HTR-8/SVneo (cell line): ENCODE measurements at regions not wholly inside any gene's neighbourhood (a gene's known extent, or its start where the extent isn't known, plus 50 kb on each side); places are given as distances from the start of the nearest gene placed in this dataset.

Experiments used
- DNase-seq: peaks from one replicate; pipeline ENCODE4 v3.0.0; 2011; ENCODE audit warnings: low spot score, mixed read lengths; ENCODE audit not compliant: insufficient read length
- FAIRE-seq: peaks from 2 replicates; lab custom pipeline; 2011; peaks lifted over from hg19 to GRCh38; lab: Jason Lieb, UNC

- FAIRE-seq = no peak
These were observed 1781.9 kb upstream of the MIR17HG start for GRCh38 chr13:89565476-89566100.

GRCh38 chr13:89567025-89567424, 1780.5 kb upstream of the MIR17HG start:
- FAIRE-seq (no peak), DNase-seq (no peak)

More at GRCh38 chr13:89565476-89566100, 1781.9 kb upstream of the MIR17HG start:
- no peak for DNase-seq

- FAIRE-seq = no peak
- DNase-seq = no peak
These were observed 1779.2 kb upstream of the MIR17HG start for GRCh38 chr13:89568276-89568675.

DNA sequence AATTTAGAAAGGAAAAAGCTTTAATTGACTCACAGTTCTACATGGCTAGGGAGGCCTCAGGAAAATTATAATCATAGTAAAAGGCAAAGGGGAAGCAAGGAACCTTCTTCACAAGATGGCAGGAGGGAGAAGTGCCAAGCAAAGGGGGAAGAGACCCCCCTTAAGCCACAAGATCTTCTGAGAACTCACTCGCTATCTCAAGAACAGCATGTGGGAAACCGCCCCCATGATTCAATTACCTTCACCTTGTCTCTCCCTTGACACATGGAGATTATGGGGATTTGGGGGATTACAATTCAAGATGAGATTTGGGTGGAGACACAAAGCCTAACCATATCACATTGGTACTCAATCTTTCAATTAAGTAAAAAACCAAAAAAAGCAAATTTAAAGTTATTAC, 1778.7 kb upstream of the MIR17HG start:
- DNase-seq (no peak), FAIRE-seq (no peak)

- DNase-seq (no peak), FAIRE-seq (no peak)
These were observed 1775.8 kb upstream of the MIR17HG start for GRCh38 chr13:89571676-89572075.

DNA sequence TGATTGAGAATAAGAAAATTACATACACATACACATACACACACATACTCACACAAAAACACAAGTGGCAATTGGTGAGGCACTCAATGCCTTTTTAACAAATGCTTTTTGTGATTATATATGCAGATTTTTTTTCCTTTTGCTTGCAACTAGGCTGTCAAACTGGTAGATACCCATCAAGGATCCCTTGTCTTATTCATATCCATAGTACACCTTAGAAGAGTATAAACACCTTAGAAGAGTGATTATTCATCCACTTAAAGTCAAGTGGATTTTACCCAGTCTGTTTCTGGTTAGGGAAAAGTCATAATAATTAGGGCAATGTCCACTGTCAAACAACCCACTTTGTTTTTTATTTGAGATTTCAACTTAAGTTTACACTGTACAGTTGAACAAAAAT, 1773.4 kb upstream of the MIR17HG start:
- FAIRE-seq (no peak), DNase-seq (no peak)

- FAIRE-seq = no peak
- DNase-seq = no peak
These were observed 1770.2 kb upstream of the MIR17HG start for GRCh38 chr13:89577301-89577700.

DNA sequence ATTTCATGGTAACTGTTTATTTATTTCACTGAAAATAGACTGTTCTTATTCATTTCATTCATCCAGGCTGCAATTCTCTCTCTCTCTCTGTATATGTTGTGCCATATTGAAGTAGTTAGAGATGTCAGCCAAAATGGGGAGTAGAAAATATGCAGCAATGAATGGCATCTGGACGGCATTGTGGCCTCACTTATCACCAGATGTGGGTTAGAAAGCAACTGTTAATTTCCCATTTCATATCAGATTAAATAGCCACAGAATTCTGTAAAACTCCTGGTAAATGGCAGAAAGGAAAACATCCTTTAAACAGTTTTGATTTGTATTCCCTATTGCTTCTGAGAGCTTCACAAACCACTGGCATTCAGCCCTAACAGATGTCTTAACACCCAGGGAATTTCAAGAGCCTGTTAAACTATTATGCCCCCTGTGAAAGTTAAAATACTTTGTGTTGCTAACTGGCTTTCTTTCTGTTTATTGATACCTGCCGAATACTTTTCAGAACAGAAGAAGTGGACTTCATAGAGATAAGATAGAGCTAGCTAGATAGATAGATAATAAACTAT, 1763.3 kb upstream of the MIR17HG start:
- DNase-seq (no peak), FAIRE-seq (no peak)

DNA sequence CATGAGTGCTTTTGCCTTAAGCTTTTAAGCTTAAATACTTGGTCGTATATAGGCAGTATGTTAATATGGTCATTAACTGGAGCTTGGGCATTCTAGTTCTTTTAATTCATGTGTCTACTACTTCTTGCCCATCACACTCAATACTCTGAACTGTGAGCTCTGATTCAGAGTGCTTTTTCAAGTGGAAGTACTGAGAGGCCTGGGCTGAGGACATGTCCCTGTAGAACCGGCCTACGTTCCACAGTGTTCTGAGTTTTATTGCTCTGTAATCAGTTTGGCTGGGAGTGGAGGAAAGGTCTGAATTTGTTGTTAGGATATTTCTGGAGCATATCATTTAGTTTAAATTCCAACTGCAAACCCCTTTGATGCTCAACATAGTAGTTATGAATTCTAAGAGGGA, 1744.8 kb upstream of the MIR17HG start:
- DNase-seq (no peak), FAIRE-seq (no peak)

GRCh38 chr13:89603187-89603586, 1744.3 kb upstream of the MIR17HG start:
- FAIRE-seq = no peak

DNA sequence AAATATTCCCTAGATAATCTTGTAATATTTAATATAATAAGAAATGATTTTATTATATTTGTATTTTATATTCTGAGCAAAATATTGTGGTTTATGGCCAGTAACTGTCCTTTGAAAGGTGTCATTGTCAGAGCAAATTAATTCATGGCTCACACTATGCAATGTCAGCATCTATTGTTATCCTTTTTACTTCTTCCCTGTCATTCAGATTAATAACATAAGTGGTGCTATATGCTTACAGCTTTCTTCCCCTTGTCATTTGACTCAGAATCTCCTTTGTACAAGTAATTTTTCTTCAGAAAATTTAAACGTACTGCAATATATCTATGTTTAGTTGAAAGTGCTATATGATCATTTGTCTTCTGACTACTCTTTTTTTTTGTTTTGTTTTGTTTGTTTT, 1738.2 kb upstream of the MIR17HG start:
- FAIRE-seq = no peak
- no peak for DNase-seq

More at GRCh38 chr13:89603187-89603586, 1744.3 kb upstream of the MIR17HG start:
- DNase-seq = no peak

GRCh38 chr13:89610331-89610730, 1737.2 kb upstream of the MIR17HG start:
- FAIRE-seq = no peak

DNA sequence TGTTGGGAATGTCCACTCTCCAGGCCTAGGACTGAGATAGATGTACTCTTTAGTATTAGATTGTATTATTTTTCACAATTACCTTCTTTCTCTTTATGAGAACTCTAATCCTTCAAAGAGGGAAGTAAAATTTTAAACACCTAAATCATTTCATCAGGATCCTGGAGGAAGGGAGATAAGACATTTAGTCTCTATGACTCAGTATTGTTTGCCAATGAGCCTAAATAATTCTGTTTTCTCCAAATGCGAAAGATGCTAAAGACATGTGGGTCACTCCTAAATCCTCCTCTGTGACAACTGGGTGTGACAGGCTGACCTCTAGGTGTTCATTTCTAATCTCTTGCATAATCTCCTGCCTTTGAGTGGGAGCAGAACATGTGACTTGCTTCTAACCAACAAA, 1736.6 kb upstream of the MIR17HG start:
- FAIRE-seq (no peak), DNase-seq (no peak)

More at GRCh38 chr13:89610331-89610730, 1737.2 kb upstream of the MIR17HG start:
- no peak for DNase-seq

DNA sequence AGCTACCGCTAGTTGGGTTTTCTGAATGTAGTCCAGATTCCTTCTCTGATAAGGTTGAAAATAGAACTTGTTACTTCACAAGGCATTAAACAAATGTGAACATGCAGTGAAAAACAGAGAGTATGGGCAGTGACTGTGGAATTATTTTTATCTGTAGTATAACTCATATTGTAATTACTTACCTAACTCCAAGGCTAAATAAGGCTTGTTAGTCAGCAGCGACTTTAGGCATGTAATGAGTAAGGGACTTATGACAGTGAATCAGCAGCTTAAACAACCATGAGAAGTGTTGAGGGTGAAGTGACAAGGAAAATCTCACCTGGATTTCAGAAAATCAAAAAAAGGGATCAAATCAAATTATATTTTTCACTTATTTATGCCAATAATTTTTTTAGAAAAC, 1719.5 kb upstream of the MIR17HG start:
- FAIRE-seq = no peak
- DNase-seq = no peak

GRCh38 chr13:89628567-89628966, 1718.9 kb upstream of the MIR17HG start:
- no peak for FAIRE-seq

DNA sequence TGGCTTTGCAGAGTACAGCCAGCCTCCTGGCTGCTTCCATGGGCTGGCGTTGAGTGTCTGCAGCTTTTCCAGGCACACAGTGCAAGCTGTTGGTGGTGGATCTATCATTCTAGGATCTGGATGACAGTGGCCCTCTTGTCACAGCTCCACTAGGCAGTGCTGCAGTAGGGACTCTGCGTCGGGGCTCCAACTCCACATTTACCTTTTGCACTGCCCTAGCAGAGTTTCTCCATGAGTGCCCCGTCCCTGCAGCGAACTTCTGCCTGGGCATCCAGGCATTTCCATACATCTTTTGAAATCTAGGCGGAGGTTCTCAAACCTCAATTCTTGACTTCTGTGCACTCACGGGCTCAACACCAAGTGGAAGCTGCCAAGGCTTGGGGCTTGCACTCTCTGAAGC, 1697.3 kb upstream of the MIR17HG start:
- FAIRE-seq (no peak), DNase-seq (no peak)

More at GRCh38 chr13:89628567-89628966, 1718.9 kb upstream of the MIR17HG start:
- DNase-seq = no peak

DNA sequence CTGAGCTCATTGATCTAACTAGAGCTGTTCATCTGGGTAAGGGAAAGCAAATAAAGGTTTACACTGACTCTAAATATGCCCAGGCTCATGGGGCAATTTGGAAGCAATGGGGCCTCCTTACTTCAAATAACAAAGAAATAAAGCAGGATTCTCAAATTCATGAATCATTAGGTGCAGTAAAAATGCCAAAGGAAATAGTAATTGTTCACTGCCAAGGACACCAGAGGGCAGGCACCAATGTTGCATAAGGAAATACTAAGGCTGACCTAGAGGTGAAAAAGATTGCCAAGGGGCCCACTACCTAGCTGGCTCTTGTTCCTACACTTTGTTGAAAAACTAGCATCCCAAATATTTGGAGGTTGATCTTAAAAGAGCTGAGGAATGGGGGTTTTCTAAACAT, 1686.7 kb upstream of the MIR17HG start:
- DNase-seq (no peak), FAIRE-seq (no peak)

DNA sequence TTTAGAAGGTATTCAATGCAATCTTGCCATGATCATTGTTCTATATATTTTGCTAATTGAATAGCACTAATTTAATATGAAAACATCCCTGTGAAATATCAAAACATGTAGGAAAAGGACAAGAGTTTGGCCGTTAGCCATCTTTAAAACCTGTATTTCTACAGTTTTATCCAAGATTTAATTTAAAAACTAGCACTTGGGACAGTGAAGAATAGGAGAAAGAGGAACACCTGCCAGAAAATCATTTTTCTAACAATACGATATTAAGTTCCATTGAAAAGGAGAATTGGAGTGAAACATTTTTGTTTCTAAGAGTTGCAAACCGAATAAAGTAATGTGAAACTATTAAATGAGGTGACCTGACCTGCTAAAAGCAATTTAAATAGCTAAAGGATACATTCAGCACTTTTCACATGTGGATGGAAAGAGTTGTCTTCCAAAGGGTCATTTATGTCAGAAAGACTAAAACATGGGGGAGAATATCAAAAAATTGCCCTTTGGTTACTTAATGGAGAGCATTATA, 1673.6 kb upstream of the MIR17HG start:
- FAIRE-seq (no peak), DNase-seq (no peak)

DNA sequence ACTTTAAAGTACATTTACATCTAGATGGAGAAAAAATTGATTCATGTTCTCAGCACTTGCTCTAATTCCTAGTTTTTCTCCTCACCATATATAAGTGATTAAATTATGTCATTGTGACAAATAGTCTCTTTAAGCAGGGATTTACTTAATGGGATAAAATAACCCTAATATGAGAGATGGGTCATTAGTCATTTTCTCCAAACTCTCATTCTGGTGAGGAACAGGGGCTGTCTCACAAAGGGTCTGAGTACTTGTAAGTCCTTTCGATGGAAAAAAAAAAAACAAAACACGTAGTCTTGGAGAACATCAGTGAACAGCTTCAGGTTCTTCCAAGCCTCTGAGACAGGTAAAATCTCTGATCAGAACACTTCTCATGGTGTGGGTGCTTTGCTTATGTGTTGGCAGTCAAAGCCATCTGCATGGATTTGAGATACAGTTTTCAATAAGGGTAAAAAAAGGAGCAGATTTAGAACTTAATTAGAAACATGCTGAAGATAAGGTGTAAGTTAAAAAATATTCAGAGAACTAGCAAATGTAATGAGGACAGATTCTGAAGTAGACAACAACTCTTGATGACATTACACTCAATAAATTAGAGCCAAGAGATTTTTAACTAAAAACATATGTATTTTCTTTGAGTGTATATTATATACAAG, 1668.9 kb upstream of the MIR17HG start:
- FAIRE-seq (no peak), DNase-seq (no peak)

DNA sequence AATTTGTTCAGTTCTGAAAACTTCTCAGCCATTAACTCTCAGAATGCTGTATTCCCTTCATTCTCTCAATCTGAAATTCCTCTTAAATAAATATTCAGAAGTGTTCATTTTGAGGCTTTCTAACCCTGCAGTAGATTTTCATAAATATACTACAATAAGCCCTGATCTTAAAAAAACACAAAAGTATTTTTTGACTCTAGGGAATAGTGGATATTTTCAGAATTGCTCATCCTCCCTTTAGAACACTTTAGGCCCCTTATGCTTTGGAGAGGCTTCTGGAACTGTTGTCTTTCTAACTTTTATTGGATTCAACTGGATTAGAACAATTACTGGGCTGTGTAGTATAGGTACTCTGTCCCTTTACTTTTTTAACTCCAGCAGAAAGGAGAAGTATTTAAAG, 1662.6 kb upstream of the MIR17HG start:
- DNase-seq = no peak
- no peak for FAIRE-seq

DNA sequence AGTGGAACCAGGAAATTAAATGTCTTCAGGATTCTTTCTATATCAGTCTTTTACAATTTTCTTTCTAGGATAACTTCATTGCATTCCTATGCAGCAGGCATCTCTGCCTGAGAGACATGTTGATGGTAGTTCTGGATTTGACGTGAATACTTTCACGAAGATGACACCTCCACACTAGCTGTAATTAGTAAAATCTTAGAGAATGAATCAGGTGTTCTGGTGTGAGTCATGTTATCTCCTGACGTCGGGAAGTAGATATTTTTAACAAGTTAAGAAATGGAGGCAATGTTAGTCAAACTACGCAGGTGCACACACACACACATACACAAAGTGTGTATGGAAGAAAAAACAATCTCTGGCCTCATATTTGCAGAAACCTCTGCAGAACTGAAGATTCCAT, 1661.3 kb upstream of the MIR17HG start:
- FAIRE-seq = no peak

More for the DNA sequence above, 1661.3 kb upstream of the MIR17HG start:
- DNase-seq = no peak
